Esophagus muscularis mucosa (tissue), 4 donors: ENCODE measurements at regions not wholly inside any gene's neighbourhood (a gene's known extent, or its start where the extent isn't known, plus 50 kb on each side); places are given as distances from the start of the nearest gene placed in this dataset.

ENCODE experiments used
- DNase-seq: peaks from one replicate; pipeline ENCODE4 v3.0.0-alpha.2; 2017; ENCODE audit errors: extremely low spot score
- H3K27ac ChIP-seq, 4 donors: fragments of 200-600 bp; sonication (generic); replicated peaks in 1 of 4; 1 replicate in 3 of 4; 2 replicates in 1 of 4; pipeline ENCODE4 v1.5.1; 2016 to 2019; ENCODE audit warnings: mild to moderate bottlenecking in 1 of 4
- H3K27me3 ChIP-seq, 4 donors: fragments of 200-600 bp; sonication (generic); one replicate each; pipeline versions ENCODE4 v1.5.1 to v1.6.0; 2016 to 2019
- H3K36me3 ChIP-seq, 4 donors: fragments of 200-600 bp; sonication (generic); one replicate each; pipeline ENCODE4 v1.5.1; 2016 to 2019
- H3K4me1 ChIP-seq, 4 donors: fragments of 200-600 bp; sonication (generic); one replicate each; pipeline ENCODE4 v1.5.1; 2016 to 2019
- H3K4me3 ChIP-seq, 4 donors: fragments of 200-600 bp; sonication (generic); 1 replicate in 2 of 4; 2 replicates in 2 of 4; pipeline ENCODE4 v1.5.1; 2016 to 2019; ENCODE audit warnings: mild to moderate bottlenecking in 4 of 4, moderate library complexity in 1 of 4
- H3K9me3 ChIP-seq, 4 donors: fragments of 200-600 bp; sonication (generic); 1 replicate in 3 of 4; 2 replicates in 1 of 4; pipeline ENCODE4 v1.5.1; 2016 to 2019
- EP300 ChIP-seq: sonication (generic); formaldehyde crosslinking; IDR thresholded peaks from one replicate; pipeline ENCODE4 v1.6.1; 2017; ENCODE audit warnings: antibody characterized with exemption
- POLR2A ChIP-seq: fragments of 450-650 bp; IDR thresholded peaks from one replicate; pipeline ENCODE4 v1.6.1; 2017; ENCODE audit warnings: antibody characterized with exemption, moderate library complexity, mild to moderate bottlenecking, low read depth
- POLR2AphosphoS5 ChIP-seq, 2 donors: sonication (generic); formaldehyde crosslinking; IDR thresholded peaks; one replicate each; pipeline ENCODE4 v1.6.1; 2017; ENCODE audit warnings: antibody characterized with exemption in 2 of 2
- WGBS: methylation state at CpG from one replicate; pipeline ENCODE4 v1.1.5; 2018; 5-methylcytosine and 5-hydroxymethylcytosine counted together
- intact Hi-C: fragments of 100-400 bp; cut with DNase I; formaldehyde crosslinking; loops from one replicate; pipeline ENCODE4 v1.15.1; 2023
- TF ChIP-seq, protein P1 (sequence below), 3 experiments: fragments of 200-600 bp in 2 of 3; fragments of 450-650 bp in 1 of 3; sonication (generic) in 2 of 3; IDR thresholded peaks; one replicate each; pipeline ENCODE4 v1.5.1; 2017 to 2019; ENCODE audit warnings: antibody characterized with exemption in 3 of 3, mild to moderate bottlenecking in 2 of 3, moderate library complexity in 1 of 3

- WGBS: 93% methylated on average over 2 of the region's 2 CpGs
- Histone ChIP-seq H3K4me3 (no peak overlapping the region), H3K4me1 (no peaks in the 10 kb centered on the region), H3K27me3 (no peaks in the 10 kb centered on the region), H3K27ac (no peak overlapping the region), H3K9me3 (no peaks in the 10 kb centered on the region), H3K36me3 (no peaks in the 10 kb centered on the region)
- TF ChIP-seq, protein P1, sequence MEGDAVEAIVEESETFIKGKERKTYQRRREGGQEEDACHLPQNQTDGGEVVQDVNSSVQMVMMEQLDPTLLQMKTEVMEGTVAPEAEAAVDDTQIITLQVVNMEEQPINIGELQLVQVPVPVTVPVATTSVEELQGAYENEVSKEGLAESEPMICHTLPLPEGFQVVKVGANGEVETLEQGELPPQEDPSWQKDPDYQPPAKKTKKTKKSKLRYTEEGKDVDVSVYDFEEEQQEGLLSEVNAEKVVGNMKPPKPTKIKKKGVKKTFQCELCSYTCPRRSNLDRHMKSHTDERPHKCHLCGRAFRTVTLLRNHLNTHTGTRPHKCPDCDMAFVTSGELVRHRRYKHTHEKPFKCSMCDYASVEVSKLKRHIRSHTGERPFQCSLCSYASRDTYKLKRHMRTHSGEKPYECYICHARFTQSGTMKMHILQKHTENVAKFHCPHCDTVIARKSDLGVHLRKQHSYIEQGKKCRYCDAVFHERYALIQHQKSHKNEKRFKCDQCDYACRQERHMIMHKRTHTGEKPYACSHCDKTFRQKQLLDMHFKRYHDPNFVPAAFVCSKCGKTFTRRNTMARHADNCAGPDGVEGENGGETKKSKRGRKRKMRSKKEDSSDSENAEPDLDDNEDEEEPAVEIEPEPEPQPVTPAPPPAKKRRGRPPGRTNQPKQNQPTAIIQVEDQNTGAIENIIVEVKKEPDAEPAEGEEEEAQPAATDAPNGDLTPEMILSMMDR (IDR thresholded peaks at IDR 0.05): no peak
- TF ChIP-seq POLR2A (no peak), EP300 (no peak), POLR2AphosphoS5 (IDR thresholded peaks at IDR 0.05) (no peak)
- intact Hi-C loops: no loop called here
- no peak for DNase-seq
Measured at GRCh38 chr1:187876775-187877174, 1048.0 kb downstream of the PLA2G4A start.

DNA sequence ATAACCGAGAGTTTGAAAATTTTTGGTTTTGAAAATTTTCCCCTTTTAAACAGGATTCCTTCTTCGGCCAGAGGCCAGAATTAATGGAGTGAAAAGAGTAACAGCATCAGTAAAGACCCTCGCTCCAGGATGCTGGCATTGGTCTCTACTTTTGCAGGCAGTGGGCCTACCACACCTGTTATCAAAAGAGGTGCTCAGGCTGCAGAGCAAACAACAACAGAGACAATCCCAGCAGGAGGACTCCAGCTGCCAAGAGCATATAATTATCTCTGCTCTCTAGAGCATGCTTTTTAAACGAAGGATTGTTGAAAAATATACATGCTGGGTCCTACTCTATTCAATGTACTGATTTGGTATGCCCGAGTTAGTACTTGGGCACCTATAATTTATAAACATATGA lies 1048.5 kb downstream of the PLA2G4A start:
- no peaks in the 10 kb centered on the region for H3K27me3 ChIP-seq
- no peaks in the 10 kb centered on the region for H3K4me1 ChIP-seq
- no peaks in the 10 kb centered on the region for H3K36me3 ChIP-seq
- 63% methylated on average over 5 of the region's 5 CpGs for WGBS
- intact Hi-C loops: no loop called here
- no peaks in the 10 kb centered on the region for H3K9me3 ChIP-seq
- TF ChIP-seq POLR2A (no peak), POLR2AphosphoS5 (IDR thresholded peaks at IDR 0.05) (no peak), EP300 (no peak)
- TF ChIP-seq, protein P1 (IDR thresholded peaks at IDR 0.05): no peak
- DNase-seq: no peak
- no peak overlapping the region for H3K27ac ChIP-seq
- no peak overlapping the region for H3K4me3 ChIP-seq

- TF ChIP-seq, protein P1 (IDR thresholded peaks at IDR 0.05): no peak
- TF ChIP-seq POLR2A (no peak), POLR2AphosphoS5 (IDR thresholded peaks at IDR 0.05) (no peak), EP300 (no peak)
- 90% methylated on average over 8 of the region's 8 CpGs for WGBS
- Histone ChIP-seq H3K36me3 (no peaks in the 10 kb centered on the region), H3K4me1 (no peaks in the 10 kb centered on the region), H3K4me3 (no peak overlapping the region), H3K9me3 (no peaks in the 10 kb centered on the region), H3K27me3 (no peaks in the 10 kb centered on the region), H3K27ac (no peak overlapping the region)
- DNase-seq: no peak
- intact Hi-C loops: no loop called here
Measured at GRCh38 chr1:187878883-187879282, 1050.1 kb downstream of the PLA2G4A start.

- DNase-seq: no peak
- TF ChIP-seq EP300 (no peak), POLR2A (no peak), POLR2AphosphoS5 (IDR thresholded peaks at IDR 0.05) (no peak)
- TF ChIP-seq, protein P1 (IDR thresholded peaks at IDR 0.05): no peak
- no peaks in the 10 kb centered on the region for H3K27me3 ChIP-seq
- 89% methylated on average over 2 of the region's 2 CpGs for WGBS
- no peaks in the 10 kb centered on the region for H3K36me3 ChIP-seq
- no peaks in the 10 kb centered on the region for H3K4me1 ChIP-seq
- H3K9me3 ChIP-seq: no peaks in the 10 kb centered on the region
- no peak overlapping the region for H3K27ac ChIP-seq
- H3K4me3 ChIP-seq: no peak overlapping the region
- intact Hi-C loops: no loop called here
Measured at GRCh38 chr1:187883356-187883755, 1054.6 kb downstream of the PLA2G4A start.

DNA sequence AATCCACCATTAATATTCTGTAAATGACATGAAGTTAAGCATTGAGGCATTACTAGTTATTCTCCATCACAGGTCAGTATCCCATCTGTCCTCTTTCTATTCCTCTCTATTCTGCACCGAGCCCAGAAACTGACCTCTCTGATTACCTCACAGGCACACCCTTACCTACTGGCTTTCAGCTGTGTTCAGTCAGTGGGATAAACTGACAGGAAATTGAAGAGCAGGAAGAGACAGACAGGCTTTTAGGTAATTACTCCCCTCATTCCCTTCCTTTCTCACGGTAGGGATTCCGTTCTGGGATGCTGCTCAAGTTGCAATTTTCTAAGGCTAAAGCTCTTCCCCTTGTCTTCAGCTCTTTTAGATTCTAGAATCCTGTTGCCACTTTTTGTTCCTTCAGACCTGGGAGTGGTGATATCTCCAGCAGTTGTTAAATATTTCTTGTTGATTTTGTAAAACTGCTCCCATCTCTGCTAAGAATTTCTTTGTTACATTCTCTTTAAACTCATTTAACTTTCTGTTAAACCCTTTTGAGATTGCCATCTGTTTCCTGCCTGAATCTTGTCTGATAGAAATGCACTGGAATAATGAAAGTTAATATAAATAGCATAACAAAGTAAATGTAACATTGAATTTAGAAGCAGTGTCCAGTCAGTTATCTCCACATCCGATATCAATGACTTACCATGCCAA lies 1063.4 kb downstream of the PLA2G4A start:
- DNase-seq: no peak
- TF ChIP-seq POLR2AphosphoS5 (IDR thresholded peaks at IDR 0.05) (no peak), POLR2A (no peak), EP300 (no peak)
- TF ChIP-seq, protein P1 (IDR thresholded peaks at IDR 0.05): no peak
- intact Hi-C loops: no loop called here
- Histone ChIP-seq H3K4me1 (no peaks in the 10 kb centered on the region), H3K27me3 (no peaks in the 10 kb centered on the region), H3K36me3 (no peaks in the 10 kb centered on the region), H3K4me3 (no peak overlapping the region), H3K27ac (no peak overlapping the region), H3K9me3 (no peaks in the 10 kb centered on the region)
- WGBS: 47% methylated on average over 4 of the region's 4 CpGs
